NCI-H2227 treated with DMSO at 0.1 percent for 48 hours (cell line): ENCODE measurements at regions not wholly inside any gene's neighbourhood (a gene's known extent, or its start where the extent isn't known, plus 50 kb on each side); places are given as distances from the start of the nearest gene placed in this dataset.
"Not testable (repeated sequence)": the region's sequence is repeated elsewhere in the genome, so short reads cannot be mapped to it uniquely, and the experiment has no call there.

Experiments used
- DNase-seq: peaks from one replicate; lab custom pipeline; 2025; lab: John Stamatoyannopoulos, UW

DNA sequence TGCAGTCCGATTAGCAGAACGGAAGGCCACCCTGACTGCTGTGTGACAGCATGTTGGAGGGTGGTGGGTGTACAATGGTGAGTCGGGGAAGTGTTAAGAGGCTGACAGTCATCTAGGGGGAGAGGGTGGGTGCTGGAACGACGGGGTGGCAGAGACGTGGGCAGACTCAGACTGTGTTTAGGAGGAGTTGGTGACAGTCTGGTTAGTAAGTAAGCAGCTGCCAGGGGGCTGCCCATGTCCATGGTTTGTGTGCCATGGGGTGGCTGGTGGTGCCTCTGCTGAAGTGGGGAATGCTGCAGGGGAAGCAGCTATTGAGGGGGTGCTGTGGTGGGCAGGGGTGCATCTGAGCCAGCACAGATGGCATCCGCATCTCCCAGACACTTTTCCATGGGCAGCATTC, 51.3 kb upstream of the BOD1 start:
- no peak for DNase-seq

DNA sequence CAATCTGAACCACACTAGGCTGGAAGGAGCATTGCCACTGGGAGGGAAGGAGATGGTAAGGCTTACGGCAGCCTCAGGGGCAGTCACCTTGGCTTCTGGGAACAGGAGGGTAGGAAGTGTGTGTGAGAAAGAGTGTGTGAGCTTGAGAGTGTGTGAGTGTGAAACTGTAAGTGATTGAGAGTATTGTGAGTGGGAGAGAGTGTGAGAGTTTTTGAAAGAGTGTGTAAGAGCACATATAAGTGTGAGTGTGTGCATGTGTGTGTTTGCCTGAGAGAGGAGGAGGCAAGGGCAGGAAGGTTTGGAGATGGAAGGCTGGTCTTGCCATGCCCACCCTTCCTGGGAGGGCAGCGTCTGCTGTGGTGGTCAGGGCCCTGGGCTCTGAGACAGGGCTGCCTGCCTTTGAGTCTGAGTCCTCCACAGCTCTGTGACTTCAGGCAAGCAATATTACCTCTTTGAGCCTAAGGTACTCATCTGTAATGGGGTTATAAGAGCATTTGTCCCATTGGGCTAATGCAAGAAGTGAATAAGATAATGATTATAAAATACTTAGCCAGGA, 51.9 kb upstream of the BOD1 start:
- DNase-seq, result no peak

DNA sequence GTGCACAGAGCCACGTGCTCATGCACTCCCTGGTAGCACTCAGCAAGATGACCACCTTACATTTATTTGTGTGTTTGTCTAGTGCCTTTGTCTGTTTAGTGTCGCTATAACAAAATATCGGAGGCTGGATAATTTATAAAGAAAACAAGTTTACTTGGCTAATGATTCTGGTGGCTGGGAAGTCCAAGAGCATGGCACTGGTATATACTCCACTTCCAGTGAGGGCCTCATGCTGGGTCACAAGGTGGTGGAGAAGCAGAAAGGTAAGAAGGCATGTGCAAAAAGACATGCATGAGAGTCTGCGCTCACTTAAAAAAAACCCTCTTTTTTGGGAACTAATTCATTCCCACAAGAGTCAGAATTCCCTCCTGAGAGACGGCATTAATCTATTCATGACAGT, 52.5 kb upstream of the BOD1 start:
- no peak for DNase-seq

DNA sequence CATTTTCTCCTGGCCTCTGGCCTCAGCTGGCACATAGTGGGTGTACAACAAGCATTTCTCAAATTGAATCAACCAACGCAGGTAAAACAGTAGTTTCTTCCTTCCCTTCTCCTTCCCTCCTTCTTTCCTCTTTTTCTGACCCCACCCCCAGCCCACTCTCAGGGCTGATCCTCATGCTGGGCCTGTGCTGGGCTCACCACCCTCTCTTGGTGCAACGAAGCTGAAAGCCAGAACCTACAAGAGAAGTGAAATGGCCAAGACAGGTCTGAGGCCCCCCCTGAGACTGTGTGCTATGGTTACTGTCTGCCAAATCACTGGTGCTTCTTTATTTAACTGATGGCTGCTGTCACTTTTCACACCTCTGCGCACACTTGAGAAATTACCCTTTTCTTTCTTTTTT, 53.0 kb upstream of the BOD1 start:
- no peak for DNase-seq

DNA sequence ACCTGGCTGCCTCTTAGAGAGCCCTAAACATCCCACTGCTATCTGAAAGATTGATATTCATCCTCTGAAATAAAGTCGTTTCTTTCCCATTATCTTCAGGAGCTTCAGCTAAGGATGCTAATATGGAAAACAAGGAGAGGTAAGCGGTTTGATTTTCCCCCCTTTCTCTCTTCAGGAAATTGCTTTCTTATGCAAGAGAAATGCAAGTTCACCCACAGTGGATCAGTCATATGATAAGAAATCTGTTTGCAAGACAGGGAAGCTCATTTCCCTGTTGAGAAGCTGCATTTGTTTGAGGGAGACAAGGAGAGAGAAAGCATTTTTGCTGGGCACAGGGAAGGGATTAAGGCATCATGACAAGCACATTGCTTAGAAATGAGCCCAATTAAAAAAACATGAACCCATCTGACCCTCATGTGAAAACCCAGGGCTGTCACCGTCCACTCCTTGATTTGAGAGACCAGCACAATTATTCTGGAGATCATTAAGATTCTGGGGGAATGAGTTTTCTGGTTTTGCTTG, 53.7 kb upstream of the BOD1 start:
- DNase-seq, result no peak

DNA sequence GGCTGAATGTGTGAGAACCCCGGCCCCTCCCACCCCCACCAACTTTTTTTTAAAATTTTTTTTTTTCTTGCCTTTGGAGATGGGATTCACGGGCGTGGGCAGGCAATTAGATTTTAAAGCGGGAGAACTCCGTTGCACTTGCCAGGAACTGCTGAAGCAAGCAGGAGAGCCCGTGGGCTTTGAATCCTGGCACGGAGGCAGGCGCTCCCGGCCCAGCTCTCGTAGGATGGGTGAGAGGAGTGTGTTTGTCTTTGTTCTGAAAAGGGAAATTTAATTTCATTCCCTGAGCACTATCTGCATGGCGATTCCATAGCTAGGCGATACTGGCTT, 54.3 kb upstream of the BOD1 start:
- no peak for DNase-seq

DNA sequence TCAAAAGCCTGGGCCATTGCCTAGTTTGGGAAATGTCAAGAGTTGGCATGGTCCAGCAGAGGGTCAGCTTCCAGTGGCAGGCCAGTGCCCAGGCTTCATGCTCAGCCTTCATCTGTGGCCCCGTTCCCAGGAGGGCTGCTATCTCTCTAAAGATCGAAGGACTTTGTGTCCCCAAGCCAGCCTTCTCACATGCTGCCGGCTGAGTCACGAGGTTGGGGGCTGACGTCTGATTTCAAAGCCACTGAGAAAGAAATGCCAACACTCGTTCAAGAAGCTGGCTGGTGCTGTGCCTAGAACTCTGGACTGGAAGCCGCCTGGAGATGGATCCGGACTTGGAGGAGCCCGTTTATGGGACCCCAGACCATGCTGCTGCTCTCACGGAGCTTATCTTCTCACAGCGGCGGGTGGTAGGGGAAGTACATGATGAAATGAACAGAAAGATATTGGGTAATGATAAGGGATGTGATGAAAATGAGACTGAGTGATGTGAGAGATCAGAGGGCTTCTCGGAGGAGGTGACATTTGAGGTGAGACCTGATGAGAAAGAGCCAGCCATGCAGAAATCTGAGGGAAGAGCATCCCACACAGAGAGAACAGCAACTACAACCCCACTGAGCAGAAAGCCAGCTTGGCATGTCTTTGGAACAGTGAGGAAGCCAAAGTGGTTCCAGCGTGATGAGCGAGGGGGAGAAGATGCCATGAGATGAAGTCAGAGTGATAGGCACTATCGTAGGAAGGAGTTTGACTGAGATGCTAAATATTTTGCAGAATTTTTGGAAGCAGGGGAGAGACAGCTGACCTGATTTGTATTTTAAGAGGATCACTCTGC, 54.9 kb upstream of the BOD1 start:
- no peak for DNase-seq

DNA sequence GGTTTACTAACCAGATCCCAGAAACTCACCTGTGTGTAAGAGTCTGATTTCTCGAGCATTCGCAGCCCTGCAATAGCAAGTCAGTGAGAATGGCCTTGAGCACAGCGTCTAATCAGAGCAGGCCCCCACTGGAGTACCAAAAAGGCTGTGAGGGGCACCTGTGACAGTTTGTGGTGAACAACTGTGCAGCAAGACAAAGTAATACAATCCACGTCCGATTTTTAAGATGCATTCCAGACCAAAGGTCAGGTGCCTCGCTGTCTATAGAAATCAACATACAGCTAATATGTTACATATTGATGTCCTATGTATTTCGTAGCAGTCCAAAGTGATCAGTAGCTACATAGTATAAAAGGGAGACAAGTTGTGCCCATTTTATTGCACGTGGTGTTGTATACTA, 55.7 kb upstream of the BOD1 start:
- DNase-seq, result no peak

DNA sequence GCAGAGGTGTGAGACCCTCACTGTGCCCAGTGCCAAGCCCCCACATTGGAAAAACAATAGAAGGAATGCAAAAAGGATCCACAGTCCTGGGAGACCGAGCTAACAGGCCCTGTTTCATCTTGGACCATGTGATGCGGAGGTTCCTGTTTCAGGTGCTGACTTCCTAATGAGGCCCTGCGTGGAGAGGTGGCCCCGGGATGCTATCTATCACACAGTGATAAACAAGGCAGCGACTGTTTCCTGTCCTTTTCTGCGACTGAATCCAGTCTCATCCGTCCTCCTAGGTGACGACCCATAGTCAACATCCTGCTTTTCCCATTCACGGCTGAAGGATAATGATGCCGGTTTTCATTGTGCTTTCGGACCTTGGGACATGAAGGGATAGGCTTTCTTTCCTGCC, 56.4 kb upstream of the BOD1 start:
- DNase-seq, result no peak

DNA sequence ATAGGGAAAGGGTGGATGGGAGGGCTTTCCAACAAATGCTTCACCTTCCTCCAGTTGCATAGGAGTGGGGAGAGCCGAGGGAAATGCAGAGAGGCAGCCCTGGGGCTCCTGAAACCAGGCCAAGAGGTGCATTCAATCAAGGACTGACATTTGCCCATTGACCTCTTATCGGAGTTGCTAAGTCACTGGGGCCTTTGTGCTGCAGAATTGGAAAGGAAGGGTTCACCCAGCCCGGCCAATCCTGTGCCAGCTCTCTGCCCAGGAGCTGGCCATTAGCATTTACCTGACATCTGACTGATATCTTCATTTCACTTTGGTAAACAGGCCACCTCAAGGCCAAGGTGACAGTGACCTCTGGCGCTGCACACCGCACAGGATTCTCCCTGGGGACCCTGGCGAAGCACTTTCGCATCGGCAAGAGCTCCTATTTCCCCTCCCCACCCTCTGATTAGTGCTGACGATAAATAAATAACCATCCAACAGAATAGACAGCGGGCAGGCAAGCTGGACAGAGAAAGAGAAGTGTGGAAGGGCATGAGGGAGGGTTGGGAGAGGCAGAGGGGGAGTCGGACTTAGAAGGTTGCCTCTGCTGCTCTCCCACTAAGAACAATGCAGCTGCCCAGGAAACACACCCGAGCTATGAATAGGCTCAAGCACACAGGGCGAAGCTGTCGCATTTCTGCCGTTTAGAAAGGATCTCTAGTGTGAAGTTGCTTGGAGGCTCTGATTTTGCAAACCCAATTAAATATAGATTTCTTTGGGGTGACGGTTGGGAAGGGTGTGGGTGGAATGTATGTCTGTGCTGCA, 57.0 kb upstream of the BOD1 start:
- DNase-seq, result no peak

DNA sequence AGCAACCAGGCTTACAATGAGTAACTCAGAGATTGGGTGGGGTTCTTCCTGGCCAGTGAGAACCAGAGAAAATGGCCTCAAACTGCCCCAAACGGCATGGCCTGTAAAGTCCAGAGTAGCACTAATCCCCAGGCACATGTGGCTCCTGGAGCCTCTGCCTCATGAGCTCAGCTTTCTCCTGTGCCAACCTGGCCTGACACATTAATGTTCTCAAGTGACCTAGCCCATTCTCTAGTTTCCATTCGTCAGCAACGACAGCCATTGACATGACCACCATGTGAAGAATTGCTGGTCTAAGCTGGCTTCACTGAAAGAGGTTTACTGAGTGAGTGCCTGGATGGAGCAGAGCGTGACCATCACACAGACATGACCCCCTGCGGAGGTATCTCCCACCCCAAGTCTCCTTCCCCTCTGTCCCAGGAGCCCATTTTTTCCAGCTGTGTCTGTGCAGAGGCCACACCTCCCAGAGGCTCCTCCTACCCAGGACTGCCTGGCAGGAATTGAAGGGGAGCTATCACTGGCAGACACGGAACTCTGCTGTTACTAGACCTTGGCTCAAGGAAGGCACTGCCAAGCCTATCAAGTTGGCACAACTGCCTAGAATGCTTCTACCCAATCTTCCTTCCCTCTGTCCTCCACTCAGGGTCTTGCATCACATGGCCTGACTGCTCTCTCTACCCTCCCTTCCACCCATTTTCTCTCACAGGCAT, 59.0 kb upstream of the BOD1 start:
- DNase-seq, result no peak

DNA sequence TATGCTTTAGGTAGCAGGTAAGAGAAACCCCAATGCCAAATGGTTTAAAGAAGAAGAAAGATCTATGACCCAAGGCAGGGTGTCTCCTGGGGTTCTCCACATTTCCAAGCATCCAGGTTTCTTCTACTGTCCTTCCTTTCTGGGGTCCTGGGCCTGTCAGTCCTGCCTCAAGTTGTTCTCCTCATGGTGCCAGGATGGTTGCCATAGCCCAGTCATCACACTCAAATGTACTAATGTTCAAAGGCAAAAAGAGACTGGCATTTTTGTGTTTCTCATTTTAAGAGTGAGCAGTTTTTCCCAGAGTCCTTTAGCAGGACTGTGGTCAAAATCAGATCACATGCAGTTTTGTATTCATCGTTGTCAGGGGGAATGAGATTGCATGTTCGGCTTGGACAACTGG, 59.9 kb upstream of the BOD1 start:
- DNase-seq, result no peak

DNA sequence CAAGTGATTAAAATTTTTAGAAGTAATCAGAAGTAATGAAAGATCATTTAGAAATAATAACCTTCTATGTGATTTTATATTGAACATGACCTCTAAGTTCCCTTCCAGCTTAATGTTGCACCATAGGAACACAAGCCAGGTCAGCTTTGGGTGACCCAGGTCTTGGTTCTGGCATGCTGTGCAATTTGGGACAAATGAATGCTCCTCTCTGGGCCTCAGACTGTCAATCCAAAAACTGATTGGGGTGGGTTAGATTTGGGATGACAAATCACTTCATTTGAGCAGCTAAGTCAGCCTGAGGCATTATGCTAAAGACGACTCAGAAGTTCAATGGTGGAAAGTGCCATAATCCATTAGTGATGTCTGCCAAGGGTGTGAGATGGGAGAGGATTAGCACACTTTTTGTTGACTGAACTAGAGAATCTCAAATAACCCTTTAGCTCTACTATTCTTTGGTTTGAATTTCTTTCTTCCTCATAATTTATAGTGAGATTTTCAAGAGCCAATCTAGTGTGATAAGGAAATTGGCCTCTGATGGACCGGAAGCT, 60.7 kb upstream of the BOD1 start:
- DNase-seq, result no peak

DNA sequence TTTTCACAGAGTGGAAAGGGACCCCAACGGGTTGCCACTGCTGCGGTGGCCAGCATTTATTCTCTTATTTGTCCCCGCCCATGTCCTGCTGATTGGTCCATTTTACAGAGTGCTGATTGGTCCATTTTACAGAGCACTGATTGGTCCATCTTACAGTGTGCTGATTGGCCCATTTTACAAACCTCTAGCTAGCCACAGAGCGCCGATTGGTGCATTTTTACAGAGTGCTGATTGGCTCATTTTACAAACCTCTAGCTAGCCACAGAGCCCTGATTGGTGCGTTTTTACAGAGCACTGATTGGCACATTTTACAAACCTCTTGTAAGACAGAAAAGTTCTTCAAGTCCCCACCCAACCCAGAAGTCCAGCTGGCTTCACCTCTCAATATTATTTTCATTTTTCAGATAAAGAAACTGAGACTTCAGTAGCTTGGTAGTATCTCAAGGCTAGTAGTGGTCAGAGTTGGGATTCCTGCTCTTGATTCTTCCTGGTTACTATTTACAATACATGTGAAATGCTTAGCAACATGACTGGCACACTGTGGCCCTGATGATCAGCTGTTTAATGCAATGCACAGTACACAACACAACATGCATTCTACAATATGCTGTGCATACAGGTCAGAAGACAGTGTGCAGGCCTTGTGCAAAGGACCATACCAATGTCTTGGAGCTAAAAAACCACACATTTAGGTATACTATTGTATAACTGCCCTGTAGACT, 63.6 kb upstream of the BOD1 start:
- DNase-seq, result no peak

DNA sequence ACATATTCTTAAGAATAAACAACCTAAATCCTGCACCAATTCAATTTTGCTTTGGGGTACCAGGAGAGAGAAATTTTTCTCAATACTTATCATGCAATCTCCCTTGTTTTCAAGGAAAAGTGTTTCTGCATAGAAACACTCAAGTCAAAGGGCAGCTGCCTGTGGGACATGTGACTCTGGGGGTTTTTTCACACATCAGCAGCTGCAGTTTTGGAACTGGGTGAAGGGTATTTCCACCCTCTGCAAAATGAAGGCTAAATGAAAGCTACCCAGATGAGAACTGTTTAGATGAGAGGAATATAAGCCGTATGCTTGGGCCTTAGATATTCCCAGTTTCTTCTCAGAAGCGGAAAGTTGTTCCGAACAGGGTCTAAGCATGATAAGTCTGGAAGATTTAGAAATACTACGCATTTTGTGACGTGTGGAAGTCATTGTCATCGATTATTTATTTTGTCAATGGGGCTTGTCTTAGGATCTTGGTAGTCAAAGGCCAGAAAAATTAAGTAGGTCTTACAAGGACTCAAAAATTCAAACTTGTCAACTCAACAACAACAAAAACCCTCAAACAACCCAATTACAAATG, 64.3 kb upstream of the BOD1 start:
- no peak for DNase-seq

DNA sequence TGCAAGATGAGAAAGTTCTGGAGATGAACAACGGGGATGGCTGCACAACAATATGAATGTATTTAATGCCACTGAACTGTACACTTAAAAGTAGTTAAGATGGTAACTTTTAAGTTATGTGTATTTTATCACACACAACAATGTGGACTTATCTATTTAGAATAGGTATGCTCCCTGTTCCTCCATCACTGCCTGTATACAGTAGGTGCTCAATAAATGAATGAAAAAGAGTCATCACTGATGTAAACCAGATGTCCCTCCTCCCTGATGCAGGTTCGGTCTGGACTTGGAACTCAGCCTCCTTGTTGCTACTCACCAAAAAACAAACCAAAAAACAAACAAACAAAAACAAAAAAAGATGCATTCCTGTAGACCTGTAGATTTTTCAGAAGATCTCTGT, 65.9 kb upstream of the BOD1 start:
- no peak for DNase-seq

DNA sequence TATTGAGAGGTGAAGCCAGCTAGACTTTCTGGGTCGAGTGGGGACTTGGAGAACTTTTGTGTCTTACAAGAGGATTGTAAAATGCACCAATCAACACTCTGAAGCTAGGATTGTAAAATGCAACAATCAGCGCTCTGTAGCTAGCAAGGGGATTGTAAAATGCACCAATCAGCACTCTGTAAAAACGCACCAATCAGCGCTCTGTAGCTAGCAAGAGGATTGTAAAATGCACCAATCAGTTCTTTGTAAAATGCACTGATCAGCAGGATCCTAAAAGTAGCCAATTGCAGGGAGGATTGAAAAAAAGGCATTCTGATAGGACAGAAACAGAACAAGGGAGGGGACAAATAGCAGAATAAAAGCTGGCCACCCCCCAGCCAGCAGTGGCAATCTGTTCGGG, 68.1 kb upstream of the BOD1 start:
- not testable (repeated sequence) for DNase-seq

DNA sequence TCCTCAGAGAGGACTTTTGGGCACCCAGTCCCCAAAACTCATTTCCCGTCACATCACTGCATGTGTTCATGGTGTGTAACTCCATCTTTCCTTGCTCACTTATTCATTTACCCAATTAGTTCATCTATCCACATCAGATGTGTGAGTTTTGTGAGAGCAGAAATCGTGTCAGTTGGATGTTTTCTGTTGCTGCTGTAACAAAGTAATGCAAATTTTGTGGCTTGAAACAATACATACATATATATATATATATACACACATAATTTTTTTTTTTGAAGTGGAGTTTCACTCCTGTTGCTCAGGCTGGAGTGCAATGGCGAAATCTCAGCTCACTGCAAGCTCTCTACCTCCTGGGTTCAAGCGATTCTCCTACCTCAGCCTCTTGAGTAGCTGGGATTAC, 70.5 kb upstream of the BOD1 start:
- no peak for DNase-seq

DNA sequence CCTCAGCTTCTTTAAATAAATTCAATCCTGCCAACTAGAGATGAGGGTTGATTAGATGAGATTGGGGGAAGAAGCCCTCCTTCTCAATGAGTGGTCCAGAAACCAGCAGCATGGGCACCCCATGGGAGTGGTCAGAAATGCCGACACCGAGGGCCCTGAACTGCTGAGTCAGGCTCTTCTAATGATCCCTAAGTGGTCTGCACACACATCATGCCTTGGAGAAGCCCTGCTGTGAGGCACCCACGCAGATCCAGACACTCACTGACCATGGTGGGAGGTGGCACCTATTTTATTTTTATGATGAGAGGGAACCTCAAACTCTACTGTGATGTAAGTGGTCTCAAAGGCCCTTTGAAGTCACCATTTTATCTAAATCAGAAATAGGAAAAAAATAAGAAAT, 72.3 kb upstream of the BOD1 start:
- no peak for DNase-seq

DNA sequence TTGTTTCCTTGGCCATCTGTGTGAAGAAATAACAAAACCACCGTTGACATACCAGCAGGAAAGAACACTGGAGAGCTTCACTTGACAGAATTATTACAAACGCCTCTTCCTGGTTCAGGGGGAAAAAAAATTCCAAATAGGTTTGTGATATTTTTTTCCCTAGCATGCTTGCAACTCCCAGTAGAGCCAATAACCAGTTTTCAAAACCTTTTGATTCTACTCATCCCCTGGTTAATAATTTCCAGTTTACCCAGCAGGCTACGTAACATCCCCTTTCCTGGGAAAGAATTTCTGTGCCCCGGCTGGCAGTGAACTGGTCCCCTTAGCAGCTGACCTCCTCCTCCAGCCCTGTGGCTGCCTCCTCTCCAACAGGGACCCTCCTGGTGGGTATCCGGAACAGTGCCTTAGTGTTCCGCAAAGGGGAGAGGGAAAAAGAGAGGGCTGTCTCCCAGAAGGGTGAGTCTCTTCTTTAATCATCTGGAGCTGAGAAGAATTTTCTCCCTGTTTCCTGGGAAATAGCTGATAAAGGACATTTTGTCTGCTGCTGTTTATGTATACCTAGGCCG, 72.8 kb upstream of the BOD1 start:
- DNase-seq, result no peak
